NCI-H69 (cell line): ENCODE measurements at regions not wholly inside any gene's neighbourhood (a gene's known extent, or its start where the extent isn't known, plus 50 kb on each side); places are given as distances from the start of the nearest gene placed in this dataset.

ENCODE experiments used
- DNase-seq: peaks from one replicate; lab custom pipeline; 2025; lab: John Stamatoyannopoulos, UW

DNA sequence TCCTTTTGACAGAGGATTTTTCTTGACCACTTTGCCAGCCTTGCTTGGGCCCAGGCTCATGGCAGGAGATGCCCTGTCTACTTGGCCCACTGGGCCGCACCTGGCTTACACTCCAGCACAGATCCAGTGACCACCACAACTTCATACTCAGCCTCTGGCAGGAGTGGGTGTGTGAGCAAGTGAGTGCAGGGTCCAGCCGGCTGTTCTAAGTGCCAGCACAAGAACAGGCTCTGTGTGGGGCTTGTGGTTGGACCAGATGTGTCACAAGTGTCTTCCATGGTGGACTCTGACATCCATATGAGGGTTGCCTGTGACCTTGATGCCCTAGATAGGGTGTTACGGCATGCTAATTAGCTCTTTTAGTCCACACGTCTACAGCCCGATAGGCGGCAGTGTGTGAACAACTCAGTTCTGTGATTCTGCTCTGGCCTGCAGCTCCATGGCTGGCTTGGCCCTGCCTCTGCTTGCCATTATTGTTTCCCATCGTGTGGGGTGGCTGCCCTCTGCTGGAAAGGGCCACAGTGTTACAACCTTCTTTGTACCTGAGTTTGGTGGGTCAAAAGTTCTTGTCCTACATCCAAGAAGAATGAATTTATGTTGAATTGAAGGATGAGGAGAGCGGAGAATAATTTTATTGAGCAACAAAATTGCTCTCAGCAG is 1089.1 kb downstream of the SLC6A15 start:
- peak; percentile 61 for DNase-seq

GRCh38 chr12:83821967-83822366 is 1090.6 kb downstream of the SLC6A15 start:
- no peak for DNase-seq

DNA sequence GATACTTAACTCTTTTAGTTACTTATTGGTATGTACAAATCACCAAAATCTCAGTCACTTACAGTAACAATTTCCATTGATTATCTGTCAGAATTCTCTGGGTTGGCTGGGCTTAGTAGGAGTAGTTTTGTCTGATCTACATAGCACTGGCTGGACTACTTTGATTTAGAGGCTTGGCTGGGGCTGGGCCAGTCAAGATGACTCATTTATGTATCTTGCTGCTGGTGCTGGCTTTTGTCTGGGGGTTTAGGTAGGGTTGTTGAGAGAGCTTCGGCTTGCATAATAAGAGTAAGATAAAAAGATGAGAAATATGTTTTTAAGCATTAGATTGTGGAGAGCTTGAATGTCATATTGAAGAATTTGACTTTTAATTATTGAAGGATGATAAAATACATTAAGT is 1093.7 kb downstream of the SLC6A15 start:
- peak; percentile 58 for DNase-seq

- no peak for DNase-seq
These were observed 1094.9 kb downstream of the SLC6A15 start for GRCh38 chr12:83817730-83818129.

DNA sequence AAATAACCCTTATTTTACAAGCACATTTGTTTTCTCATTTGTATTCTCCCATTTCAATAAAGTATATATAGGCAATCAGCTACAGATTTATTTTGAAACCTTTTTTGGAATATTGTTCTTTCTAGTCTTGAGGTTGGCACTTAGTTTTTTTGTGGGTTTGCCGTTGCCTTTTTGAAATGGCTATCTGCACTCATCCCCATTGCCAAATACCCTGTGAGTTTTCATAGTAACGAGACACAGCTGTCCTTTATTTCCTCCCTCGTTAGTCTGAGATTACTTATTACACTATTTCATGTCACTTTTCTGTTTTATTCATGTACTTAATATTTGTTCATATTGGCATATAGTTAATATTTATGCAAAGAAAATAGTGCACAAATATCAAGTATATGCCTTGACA is 1104.0 kb downstream of the SLC6A15 start:
- no peak for DNase-seq

GRCh38 chr12:83807871-83808270 is 1104.7 kb downstream of the SLC6A15 start:
- DNase-seq = no peak

GRCh38 chr12:83805873-83806272 is 1106.7 kb downstream of the SLC6A15 start:
- no peak for DNase-seq

GRCh38 chr12:83805156-83805772 is 1107.3 kb downstream of the SLC6A15 start:
- DNase-seq = no peak

DNA sequence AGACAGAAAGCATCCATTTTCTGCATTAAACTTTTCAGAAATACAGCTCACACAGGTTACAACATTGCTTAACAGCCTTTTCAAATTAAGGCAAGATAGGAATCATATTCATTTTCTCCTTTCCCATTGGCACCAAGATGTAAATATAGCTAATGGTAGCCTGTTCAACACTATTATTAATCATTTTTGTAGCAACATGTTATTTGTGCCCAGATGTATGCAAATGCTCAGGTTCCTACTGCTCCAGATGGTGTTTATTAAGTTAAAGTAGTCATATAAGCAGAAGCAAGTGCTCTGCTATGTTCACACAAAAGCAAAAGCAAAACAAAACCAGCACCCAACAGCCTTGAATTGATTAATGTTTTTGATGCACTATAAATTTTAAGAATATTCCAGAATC is 1110.6 kb downstream of the SLC6A15 start:
- DNase-seq = peak; percentile 78

DNA sequence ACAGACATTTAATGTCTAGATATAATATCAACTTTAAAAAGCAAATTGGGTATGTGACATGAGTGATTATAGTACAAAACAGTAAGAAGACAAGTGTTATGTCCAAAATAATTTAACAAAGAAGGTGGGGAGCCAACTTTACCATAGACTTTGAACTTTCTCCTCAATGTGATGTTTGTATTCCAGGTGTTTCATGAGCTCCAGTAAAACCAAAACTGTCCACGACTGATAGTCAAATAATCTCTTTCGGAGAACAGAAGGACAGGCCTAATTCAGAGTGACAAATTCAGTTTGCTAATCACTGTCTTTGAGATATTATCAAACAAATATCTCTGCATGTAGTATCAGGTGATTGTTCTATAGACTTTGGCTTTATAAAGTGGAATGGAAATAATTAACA is 1112.6 kb downstream of the SLC6A15 start:
- DNase-seq = no peak

- no peak for DNase-seq
These were observed 1109.8 kb downstream of the TMTC2 start for GRCh38 chr12:83796531-83796930.

- no peak for DNase-seq
These were observed 1106.9 kb downstream of the TMTC2 start for GRCh38 chr12:83793616-83794015.

DNA sequence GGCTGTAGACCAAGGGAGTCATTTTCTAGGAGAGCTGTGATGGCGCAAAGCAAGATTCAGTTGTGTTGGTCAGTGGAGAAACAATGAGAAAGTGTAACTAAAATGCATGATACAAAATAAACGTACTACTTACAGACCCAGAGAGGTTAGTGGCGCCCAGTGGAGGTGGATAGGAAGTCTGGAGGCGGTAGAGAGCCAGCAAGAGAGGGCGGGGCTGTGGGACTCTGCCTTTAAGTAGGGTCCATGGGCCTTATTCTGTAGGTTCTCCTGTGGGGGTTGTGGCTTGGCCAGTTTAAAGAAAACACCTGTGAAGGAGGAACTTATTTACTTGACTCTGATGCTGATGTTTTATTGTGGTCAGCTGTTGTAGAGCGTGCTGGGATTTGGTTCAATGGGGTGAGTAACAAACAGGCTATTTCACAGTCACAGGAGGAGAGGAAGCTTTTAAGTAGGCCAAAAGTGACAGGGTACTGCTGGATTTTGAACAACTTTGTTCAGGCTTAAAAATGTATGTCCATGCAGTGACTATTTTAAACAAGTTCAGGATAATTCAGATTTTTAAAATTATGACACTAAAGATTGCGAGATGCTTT is 1097.7 kb downstream of the TMTC2 start:
- DNase-seq = no peak

GRCh38 chr12:83779526-83779925 is 1092.8 kb downstream of the TMTC2 start:
- no peak for DNase-seq

GRCh38 chr12:83769151-83769550 is 1082.4 kb downstream of the TMTC2 start:
- DNase-seq = no peak

DNA sequence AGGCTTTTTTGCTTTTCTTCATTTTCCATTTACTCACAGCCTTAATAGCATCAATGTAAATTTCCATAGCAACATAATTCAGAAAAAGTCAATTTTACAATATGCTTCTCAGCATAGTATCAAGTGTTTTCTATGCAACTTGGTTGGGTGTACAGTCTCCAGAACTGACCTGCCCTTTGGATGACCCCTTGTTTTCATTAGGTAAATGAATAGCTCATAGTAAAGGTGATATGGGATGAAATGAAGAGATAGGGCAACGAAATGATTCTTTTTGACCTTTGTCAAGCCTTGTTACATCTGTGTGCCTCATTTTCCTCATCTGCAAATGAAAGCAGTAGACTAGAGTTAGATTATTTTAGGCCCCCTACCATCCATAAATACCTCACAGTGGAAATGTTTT is 1081.0 kb downstream of the TMTC2 start:
- DNase-seq = no peak

GRCh38 chr12:83763425-83763824 is 1076.7 kb downstream of the TMTC2 start:
- no peak for DNase-seq

- no peak for DNase-seq
These were observed 1073.2 kb downstream of the TMTC2 start for GRCh38 chr12:83759906-83760305.

DNA sequence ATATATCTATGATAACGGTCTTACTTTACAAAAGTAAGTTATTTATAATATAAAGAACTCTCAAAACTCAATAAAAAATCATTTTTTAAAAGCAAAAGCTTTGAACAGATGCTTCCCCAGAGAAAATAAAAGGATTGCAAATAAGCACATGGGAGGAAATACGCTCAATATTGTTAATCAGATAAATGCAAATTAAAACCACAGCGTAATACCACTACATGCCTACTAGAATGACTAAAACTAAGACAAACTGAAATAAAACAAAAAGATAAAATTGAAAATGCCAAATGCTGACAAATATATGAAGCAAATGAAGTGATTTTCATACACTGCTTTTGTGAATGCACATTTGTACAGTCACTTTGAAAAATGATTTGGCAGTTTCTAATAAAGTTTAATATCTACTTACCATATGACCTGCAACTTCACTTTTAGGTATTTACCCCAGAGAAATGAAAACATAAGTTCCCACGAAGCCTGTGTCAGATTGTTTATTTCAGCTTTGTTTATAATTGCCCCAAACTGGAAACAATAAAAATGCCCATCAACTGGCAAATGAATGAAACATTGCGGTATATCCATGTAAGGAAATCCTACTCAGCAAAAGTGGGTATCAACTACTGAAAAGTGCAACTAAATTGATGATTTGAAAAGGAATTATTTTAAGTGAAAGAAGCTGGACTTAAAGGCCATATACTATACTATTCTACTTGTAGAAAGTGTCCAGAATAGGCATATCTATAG is 1072.4 kb downstream of the TMTC2 start:
- no peak for DNase-seq

DNA sequence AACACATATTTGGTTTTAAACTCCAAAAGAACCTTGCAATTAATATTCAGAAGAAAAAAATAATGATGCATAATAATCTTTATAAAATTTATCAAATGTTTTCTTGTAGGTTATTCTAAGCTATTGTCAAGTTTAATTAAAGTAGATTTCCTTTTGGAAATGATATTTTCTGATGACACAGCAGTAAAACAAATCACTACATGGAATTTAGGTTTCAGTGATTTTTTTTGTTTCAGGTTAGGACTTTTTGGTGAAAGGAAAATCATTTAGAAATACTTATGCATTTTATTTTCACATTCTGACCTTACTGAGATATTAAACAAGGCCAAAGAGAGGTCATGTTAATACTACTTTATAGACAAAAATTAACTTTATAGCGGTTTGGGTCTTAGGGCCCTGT is 1067.2 kb downstream of the TMTC2 start:
- DNase-seq = no peak

GRCh38 chr12:83753205-83753604 is 1066.5 kb downstream of the TMTC2 start:
- no peak for DNase-seq

- no peak for DNase-seq
These were observed 1052.9 kb downstream of the TMTC2 start for GRCh38 chr12:83739607-83740006.

- DNase-seq = no peak
These were observed 1024.1 kb downstream of the TMTC2 start for GRCh38 chr12:83710851-83711250.
